ENCODE measurements at regions not wholly inside any gene's neighbourhood (a gene's known extent, or its start where the extent isn't known, plus 50 kb on each side); places are given as distances from the start of the nearest gene placed in this dataset.
"Not testable (repeated sequence)": the region's sequence is repeated elsewhere in the genome, so short reads cannot be mapped to it uniquely, and the experiment has no call there.

DNA sequence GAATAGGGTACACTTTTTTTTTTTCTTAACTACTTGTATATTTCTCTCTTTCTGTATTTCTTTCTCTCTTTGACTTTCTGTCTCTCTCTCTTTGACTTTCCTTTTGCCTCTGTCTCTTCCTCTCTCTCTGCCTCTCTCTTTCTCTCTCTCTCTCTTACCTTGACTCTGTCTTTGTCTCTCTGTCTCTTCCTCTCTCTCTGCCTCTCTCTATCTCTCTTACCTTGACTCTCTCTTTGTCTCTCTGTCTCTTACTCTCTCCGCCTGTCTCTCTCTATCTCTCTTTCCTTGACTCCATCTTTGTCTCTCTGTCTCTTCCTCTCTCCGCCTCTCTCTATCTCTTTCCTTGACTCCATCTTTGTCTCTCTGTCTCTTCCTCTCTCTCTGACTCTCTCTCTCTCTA, 62.4 kb upstream of the PRMT8 start:
- H3K4me3 ChIP-seq (ENCODE audit: low read depth, low read length), result no peak overlapping the region
- no peak for TF ChIP-seq CTCF (IDR thresholded peaks at IDR 0.05; ENCODE audit: low read depth, low read length, missing control alignments)
- in situ Hi-C loops (cut with HindIII; ENCODE audit: low pct_ligation_motif_present, low sequenced_read_pairs), result no loop called here

GRCh38 chr12:3429523-3429922, 61.5 kb upstream of the PRMT8 start:
- H3K36me3 ChIP-seq (replicated peaks); DNase-seq; H3K27me3 ChIP-seq (replicated peaks); H3K27ac ChIP-seq; H3K4me3 ChIP-seq (ENCODE audit: low read depth, low read length); in situ Hi-C loops (cut with HindIII; ENCODE audit: low pct_ligation_motif_present, low sequenced_read_pairs): not testable (repeated sequence)

More for the DNA sequence above, 62.4 kb upstream of the PRMT8 start:
- Histone ChIP-seq H3K36me3 (replicated peaks) (no peaks in the 10 kb centered on the region), H3K27ac (no peak overlapping the region), H3K27me3 (replicated peaks) (no peaks in the 10 kb centered on the region)
- no peak for DNase-seq

- H3K36me3 ChIP-seq (replicated peaks), result no peaks in the 10 kb centered on the region
- in situ Hi-C loops (cut with HindIII; ENCODE audit: low pct_ligation_motif_present, low sequenced_read_pairs), result no loop called here
- no peak for TF ChIP-seq CTCF (IDR thresholded peaks at IDR 0.05; ENCODE audit: low read depth, low read length, missing control alignments)
- H3K27me3 ChIP-seq (replicated peaks), result no peaks in the 10 kb centered on the region
- no peak for DNase-seq
- no peak overlapping the region for H3K27ac ChIP-seq
- no peak overlapping the region for H3K4me3 ChIP-seq (ENCODE audit: low read depth, low read length)
These were observed 59.3 kb upstream of the PRMT8 start for GRCh38 chr12:3431686-3432085.

DNA sequence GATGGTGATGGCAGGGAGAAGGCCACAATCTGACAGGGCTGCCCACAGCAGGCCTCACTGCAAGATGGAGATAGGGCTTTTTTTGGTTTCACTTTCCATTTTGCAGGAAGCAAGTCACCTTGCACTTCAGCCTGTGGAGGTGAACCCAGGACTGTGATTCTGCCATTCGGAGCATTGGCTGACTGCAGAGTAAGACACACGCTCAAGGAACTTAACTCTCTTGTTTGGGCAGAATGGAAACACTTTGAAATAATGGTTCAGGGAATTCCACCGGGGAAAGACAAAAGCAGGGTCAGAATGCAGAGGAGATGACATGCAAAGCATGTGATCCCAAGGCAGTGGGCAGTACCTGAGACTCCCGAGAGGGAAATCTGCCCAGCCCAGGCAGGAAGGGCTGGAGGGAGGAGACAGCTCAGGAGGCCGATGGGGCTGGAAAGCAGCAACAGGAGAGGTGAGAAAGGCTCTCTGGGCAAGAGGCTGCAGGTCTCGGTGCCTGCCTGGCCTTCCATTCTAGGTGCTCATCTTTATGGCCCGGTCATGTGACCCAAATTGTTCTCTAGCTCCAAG, 58.7 kb upstream of the PRMT8 start:
- DNase-seq, result no peak
- TF ChIP-seq CTCF (IDR thresholded peaks at IDR 0.05; ENCODE audit: low read depth, low read length, missing control alignments), result no peak
- Histone ChIP-seq H3K4me3 (ENCODE audit: low read depth, low read length) (no peak overlapping the region), H3K27ac (no peak overlapping the region), H3K27me3 (replicated peaks) (no peaks in the 10 kb centered on the region), H3K36me3 (replicated peaks) (no peaks in the 10 kb centered on the region)
- in situ Hi-C loops (cut with HindIII; ENCODE audit: low pct_ligation_motif_present, low sequenced_read_pairs), result no loop called here

GRCh38 chr12:3432868-3433267, 58.1 kb upstream of the PRMT8 start:
- Histone ChIP-seq H3K27me3 (replicated peaks) (no peaks in the 10 kb centered on the region), H3K4me3 (ENCODE audit: low read depth, low read length) (no peak overlapping the region), H3K36me3 (replicated peaks) (no peaks in the 10 kb centered on the region), H3K27ac (no peak overlapping the region)
- TF ChIP-seq CTCF (IDR thresholded peaks at IDR 0.05; ENCODE audit: low read depth, low read length, missing control alignments), result no peak
- in situ Hi-C loops (cut with HindIII; ENCODE audit: low pct_ligation_motif_present, low sequenced_read_pairs), result no loop called here
- DNase-seq, result no peak

- H3K27ac ChIP-seq, result no peak overlapping the region
- in situ Hi-C loops (cut with HindIII; ENCODE audit: low pct_ligation_motif_present, low sequenced_read_pairs), result no loop called here
- DNase-seq, result no peak
- H3K36me3 ChIP-seq (replicated peaks), result no peaks in the 10 kb centered on the region
- H3K4me3 ChIP-seq (ENCODE audit: low read depth, low read length), result no peak overlapping the region
- no peaks in the 10 kb centered on the region for H3K27me3 ChIP-seq (replicated peaks)
- TF ChIP-seq CTCF (IDR thresholded peaks at IDR 0.05; ENCODE audit: low read depth, low read length, missing control alignments), result no peak
These were observed 54.4 kb upstream of the PRMT8 start for GRCh38 chr12:3436461-3437065.
